ENCODE measurements at regions not wholly inside any gene's neighbourhood (a gene's known extent, or its start where the extent isn't known, plus 50 kb on each side); places are given as distances from the start of the nearest gene placed in this dataset.
"Not testable (repeated sequence)": the region's sequence is repeated elsewhere in the genome, so short reads cannot be mapped to it uniquely, and the experiment has no call there.

- DNase-seq (ENCODE audit: low read depth in 2 of 2), result no peak
Measured at GRCh38 chr21:21851657-21852056, 853.4 kb downstream of the NCAM2 start.

- no peak for DNase-seq (ENCODE audit: low read depth in 2 of 2)
Measured at GRCh38 chr21:21858502-21859334, 860.5 kb downstream of the NCAM2 start.

GRCh38 chr21:21860888-21861287, 862.7 kb downstream of the NCAM2 start:
- no peak for DNase-seq (ENCODE audit: low read depth in 2 of 2)

GRCh38 chr21:21864321-21864840, 866.2 kb downstream of the NCAM2 start:
- DNase-seq (ENCODE audit: low read depth in 2 of 2), result no peak

- DNase-seq (ENCODE audit: low read depth in 2 of 2), result no peak
Measured at GRCh38 chr21:21897275-21897883, 899.2 kb downstream of the NCAM2 start.

GRCh38 chr21:21898801-21899200, 900.6 kb downstream of the NCAM2 start:
- no peak for DNase-seq (ENCODE audit: low read depth in 2 of 2)

- not testable (repeated sequence) for DNase-seq (ENCODE audit: low read depth in 2 of 2)
Measured at GRCh38 chr21:21902416-21902815, 904.2 kb downstream of the NCAM2 start.

- no peak for DNase-seq (ENCODE audit: low read depth in 2 of 2)
Measured at GRCh38 chr21:21907271-21907670, 909.1 kb downstream of the NCAM2 start.

- no peak for DNase-seq (ENCODE audit: low read depth in 2 of 2)
Measured at GRCh38 chr21:21915816-21916215, 917.6 kb downstream of the NCAM2 start.

GRCh38 chr21:21921410-21922232, 923.4 kb downstream of the NCAM2 start:
- DNase-seq (ENCODE audit: low read depth in 2 of 2), result no peak

- DNase-seq (ENCODE audit: low read depth in 2 of 2), result no peak
Measured at GRCh38 chr21:21929226-21929625, 931.0 kb downstream of the NCAM2 start.

GRCh38 chr21:21929789-21930188, 931.6 kb downstream of the NCAM2 start:
- no peak for DNase-seq (ENCODE audit: low read depth in 2 of 2)

GRCh38 chr21:21952566-21952965, 954.4 kb downstream of the NCAM2 start:
- no peak for DNase-seq (ENCODE audit: low read depth in 2 of 2)

- no peak for DNase-seq (ENCODE audit: low read depth in 2 of 2)
Measured at GRCh38 chr21:21955204-21955603, 957.0 kb downstream of the NCAM2 start.

- DNase-seq (ENCODE audit: low read depth in 2 of 2), result no peak
Measured at GRCh38 chr21:21957490-21957889, 959.3 kb downstream of the NCAM2 start.

GRCh38 chr21:21963911-21964310, 965.7 kb downstream of the NCAM2 start:
- DNase-seq (ENCODE audit: low read depth in 2 of 2), result no peak

GRCh38 chr21:21968810-21969209, 970.6 kb downstream of the NCAM2 start:
- DNase-seq (ENCODE audit: low read depth in 2 of 2), result no peak

GRCh38 chr21:21969211-21969610, 971.0 kb downstream of the NCAM2 start:
- DNase-seq (ENCODE audit: low read depth in 2 of 2), result no peak

GRCh38 chr21:21971384-21971783, 973.2 kb downstream of the NCAM2 start:
- no peak for DNase-seq (ENCODE audit: low read depth in 2 of 2)

GRCh38 chr21:21973806-21974205, 975.6 kb downstream of the NCAM2 start:
- no peak for DNase-seq (ENCODE audit: low read depth in 2 of 2)

GRCh38 chr21:21996891-21997290, 998.7 kb downstream of the NCAM2 start:
- DNase-seq (ENCODE audit: low read depth in 2 of 2), result no peak

Measured in stimulated activated CD8-positive, alpha-beta memory T cell treated with anti-CD3 and anti-CD28 coated beads, Interleukin-2, amount 100 ng/mL, for 1 hour (primary cell).